Hepatic stellate cell (primary cell): ENCODE measurements at regions not wholly inside any gene's neighbourhood (a gene's known extent, or its start where the extent isn't known, plus 50 kb on each side); places are given as distances from the start of the nearest gene placed in this dataset.
"Not testable (repeated sequence)": the region's sequence is repeated elsewhere in the genome, so short reads cannot be mapped to it uniquely, and the experiment has no call there.

Source experiments
- DNase-seq: peaks from one replicate; pipeline ENCODE4 v3.0.0; 2011; ENCODE audit warnings: low spot score

DNA sequence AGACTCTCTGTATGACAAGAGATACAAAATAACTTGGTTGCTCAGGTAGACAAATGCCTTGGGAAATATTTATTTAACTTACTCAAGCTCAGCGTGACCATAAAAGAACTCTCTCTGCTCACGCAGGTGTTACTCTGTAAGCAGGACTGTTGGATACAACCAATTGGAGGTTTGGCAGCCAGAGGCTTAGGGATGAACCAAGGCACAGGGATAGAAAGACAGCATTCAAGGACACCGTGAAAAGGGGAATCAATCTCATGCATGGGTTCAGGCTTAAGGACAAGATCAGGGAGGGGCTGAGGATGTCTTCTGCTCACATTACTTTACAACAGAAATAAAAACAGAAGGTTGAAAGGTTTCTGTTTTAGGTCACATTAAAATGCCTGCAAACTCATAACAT, 389.0 kb upstream of the BRINP1 start:
- DNase-seq: no peak

DNA sequence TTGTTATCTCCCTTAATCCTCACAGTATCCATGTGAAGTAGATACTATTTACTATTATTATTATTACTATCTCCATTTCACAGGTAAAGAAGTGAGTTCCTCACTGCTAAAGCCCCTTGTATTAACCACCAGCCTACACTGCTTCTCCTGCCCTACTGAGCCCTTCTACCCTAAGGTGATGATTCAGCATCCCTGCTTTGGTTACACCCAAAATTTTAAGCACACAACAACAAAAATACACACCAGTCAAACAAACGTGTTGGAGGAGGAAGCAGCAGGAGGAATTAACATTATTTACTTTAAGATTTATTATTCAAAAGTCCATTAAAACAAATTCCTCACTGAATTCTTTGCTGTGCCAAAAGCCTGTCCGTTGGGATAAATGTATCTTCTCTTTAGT, 370.2 kb upstream of the BRINP1 start:
- DNase-seq: no peak

GRCh38 chr9:119736491-119737454, 367.5 kb upstream of the BRINP1 start:
- no peak for DNase-seq

GRCh38 chr9:119727988-119728387, 358.8 kb upstream of the BRINP1 start:
- DNase-seq: no peak

GRCh38 chr9:119726035-119726434, 356.8 kb upstream of the BRINP1 start:
- no peak for DNase-seq

DNA sequence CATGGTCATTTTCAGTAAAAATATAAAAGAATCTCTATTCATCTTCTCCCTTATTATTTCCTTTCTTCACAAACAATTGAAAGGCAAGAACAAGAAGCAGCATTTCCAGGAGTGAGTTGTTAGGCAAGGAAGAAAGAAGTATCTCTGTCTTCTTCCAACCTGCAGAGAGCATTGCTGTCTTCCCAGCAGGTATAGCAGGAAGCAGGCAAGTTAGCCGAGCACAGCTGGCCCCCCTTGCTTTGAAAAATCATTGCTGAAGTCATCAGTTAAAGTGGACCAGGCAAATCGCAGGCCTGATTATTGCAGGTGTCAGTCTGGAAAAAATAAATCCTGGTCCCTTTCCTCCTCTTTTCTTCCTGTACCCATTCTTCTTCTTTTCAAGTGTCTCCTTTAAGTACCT, 353.1 kb upstream of the BRINP1 start:
- DNase-seq: no peak

GRCh38 chr9:119712325-119712724, 343.1 kb upstream of the BRINP1 start:
- no peak for DNase-seq

DNA sequence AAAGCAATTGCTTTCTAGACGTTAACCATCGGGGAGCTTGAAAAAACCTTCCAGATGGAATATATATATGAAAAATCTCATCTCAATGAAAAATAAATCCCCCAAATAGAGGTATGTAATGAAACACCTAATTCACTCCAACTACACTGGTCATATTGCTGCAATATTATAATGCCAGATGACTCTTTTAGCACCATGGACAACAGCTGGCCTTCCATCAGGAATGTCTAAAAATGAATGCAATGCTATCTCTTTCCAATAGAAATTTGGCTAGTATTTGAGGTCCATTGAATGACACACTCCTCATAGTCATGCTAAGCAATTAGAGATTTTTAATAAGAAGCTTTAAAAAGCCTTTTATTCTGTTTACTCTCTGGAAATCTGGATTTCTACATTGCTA, 340.2 kb upstream of the BRINP1 start:
- DNase-seq: no peak

- DNase-seq: no peak
Measured at GRCh38 chr9:119707228-119707845, 338.1 kb upstream of the BRINP1 start.

DNA sequence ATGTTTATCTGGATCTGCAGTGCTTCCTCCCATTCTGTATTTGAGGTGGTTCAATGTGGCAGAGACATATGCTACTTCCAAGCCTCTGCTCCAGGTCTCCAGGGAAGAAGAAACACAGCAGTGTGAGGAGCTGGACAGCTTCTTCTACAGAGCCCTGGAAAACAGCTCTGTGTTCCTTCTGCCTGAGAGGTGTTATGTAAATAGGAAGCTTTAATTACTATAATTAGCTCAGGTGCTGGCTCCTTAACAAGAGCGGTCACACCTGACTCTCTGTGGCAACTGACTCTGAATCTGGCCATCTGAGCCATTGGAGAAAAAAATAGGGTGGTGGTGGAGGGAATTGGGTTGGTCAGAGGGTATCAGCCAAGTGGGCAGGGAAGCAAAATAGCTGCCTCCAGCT, 332.4 kb upstream of the BRINP1 start:
- no peak for DNase-seq

GRCh38 chr9:119698535-119698934, 329.3 kb upstream of the BRINP1 start:
- no peak for DNase-seq

DNA sequence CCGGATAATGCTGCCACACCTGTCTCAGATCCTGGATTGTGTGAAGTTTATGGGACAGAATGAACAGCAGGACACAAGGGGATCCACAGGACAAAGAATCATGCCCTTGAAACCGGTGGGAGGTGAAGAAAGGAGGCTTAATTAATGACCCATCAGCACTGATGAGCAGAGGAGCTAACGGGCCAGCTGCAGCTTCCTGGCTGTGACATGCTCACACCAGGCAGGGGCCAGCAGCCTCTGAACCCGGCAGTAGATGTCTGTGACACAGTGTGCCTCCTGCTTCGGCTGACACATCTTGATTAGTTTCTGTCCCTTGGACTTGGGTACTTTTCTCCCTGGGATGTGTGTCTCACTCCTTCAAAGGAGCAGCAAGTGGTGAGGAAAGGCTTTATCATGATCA, 328.8 kb upstream of the BRINP1 start:
- DNase-seq: no peak

- no peak for DNase-seq
Measured at GRCh38 chr9:119689879-119690278, 320.6 kb upstream of the BRINP1 start.

DNA sequence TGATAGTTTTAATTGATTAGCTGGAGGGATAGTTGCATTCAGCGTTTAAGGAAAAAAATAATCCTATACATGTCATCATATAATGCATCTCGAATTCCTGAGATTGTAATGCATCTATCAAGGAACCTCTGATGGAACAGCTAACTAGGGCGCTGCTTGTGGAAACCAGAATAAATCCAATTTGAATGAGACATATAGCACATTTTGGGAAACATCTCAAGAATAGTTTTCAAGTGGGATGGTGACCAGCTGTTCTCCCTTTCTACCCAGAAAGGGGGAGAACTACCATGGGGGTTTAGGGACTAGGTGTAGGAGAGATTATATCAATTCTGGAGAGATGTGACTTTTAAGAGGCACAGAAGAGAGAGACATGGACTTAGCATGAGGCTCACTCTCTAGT, 319.3 kb upstream of the BRINP1 start:
- no peak for DNase-seq

GRCh38 chr9:119677811-119678505, 308.7 kb upstream of the BRINP1 start:
- DNase-seq: no peak

DNA sequence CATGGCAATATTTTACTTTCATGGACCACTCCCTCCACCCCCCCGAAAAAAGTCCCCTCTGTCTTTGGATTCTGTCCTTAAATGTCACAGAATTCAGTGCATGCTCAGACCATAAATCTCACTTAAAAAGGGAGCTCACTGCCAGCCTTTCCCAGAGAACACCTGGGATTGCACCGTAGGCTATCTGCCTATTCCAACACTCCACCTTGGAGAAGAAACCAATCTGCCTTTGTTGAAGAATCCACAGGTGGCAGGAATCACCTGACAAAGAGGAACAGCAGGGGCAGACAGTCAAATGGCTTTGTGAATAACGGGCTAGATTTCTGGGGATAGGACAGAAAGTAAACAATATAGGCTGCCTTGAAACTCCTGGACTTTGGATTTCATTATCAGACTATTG, 306.7 kb upstream of the BRINP1 start:
- DNase-seq: no peak

DNA sequence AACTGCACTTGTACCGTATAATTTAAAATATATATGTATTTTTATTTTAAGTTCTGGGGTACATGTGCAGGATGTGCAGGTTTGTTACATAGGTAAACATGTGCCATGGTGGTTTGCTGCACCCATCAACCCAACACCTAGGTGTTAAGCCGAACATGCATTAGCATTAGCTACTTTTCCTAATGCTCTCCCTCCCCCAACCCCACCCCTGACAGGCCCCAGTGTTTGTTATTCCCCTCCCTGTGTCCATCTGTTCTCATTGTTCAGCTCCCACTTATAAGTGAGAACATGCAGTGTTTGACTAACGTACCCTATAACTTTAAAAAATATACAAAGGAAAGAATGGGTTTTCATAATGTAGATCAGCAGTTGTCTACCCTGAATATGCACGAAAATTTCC, 303.5 kb upstream of the BRINP1 start:
- not testable (repeated sequence) for DNase-seq

DNA sequence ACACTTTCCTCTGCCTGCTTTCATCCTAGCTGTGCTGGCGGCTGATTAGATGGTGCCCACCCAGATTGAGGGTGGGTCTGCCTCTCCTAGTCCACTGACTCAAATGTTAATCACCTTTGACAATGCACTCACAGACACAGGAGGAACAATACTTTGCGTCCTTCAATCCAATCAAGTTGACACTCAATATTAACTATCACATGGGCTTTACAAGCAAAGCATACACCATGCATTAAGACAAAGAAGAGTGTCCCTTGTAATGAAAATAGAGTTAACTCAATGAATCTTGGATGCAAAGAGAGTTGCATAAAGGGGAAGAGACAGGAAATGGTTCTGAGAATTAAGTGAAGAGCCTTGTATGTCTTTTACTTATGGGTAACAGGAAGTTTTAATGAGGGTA, 298.7 kb upstream of the BRINP1 start:
- no peak for DNase-seq

- DNase-seq: no peak
Measured at GRCh38 chr9:119667163-119667562, 297.9 kb upstream of the BRINP1 start.

GRCh38 chr9:119662329-119662728, 293.1 kb upstream of the BRINP1 start:
- no peak for DNase-seq

GRCh38 chr9:119652931-119653330, 283.7 kb upstream of the BRINP1 start:
- no peak for DNase-seq

GRCh38 chr9:119649205-119649604, 280.0 kb upstream of the BRINP1 start:
- no peak for DNase-seq
